ENCODE measurements at regions not wholly inside any gene's neighbourhood (a gene's known extent, or its start where the extent isn't known, plus 50 kb on each side); places are given as distances from the start of the nearest gene placed in this dataset.

DNA sequence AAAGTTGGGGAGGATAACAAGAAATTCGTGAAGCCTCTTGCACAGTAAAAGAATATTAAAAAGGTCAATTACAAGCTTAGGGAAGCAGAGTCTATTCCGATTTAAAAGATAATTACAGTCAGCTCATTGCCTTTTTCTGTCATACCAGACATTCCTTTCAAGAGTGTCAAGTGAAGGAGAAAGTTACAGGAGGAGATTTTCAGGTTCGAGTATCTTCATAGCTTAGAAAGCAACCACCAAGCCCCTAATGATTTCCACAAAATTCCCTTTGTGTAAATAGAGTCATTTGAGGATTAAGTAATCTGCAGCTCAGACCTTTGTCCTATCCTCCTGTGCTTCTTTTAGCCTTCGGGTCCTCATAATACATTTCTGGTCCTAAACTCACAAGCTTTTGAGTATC is 414.9 kb downstream of the CDH2 start:
- no peak for TF ChIP-seq EZH2 (IDR thresholded peaks at IDR 0.05; ENCODE audit: low read length, missing control alignments)
- TF ChIP-seq, protein P1, sequence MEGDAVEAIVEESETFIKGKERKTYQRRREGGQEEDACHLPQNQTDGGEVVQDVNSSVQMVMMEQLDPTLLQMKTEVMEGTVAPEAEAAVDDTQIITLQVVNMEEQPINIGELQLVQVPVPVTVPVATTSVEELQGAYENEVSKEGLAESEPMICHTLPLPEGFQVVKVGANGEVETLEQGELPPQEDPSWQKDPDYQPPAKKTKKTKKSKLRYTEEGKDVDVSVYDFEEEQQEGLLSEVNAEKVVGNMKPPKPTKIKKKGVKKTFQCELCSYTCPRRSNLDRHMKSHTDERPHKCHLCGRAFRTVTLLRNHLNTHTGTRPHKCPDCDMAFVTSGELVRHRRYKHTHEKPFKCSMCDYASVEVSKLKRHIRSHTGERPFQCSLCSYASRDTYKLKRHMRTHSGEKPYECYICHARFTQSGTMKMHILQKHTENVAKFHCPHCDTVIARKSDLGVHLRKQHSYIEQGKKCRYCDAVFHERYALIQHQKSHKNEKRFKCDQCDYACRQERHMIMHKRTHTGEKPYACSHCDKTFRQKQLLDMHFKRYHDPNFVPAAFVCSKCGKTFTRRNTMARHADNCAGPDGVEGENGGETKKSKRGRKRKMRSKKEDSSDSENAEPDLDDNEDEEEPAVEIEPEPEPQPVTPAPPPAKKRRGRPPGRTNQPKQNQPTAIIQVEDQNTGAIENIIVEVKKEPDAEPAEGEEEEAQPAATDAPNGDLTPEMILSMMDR (conservative IDR thresholded peaks at IDR 0.05 in 1 of 2, IDR thresholded peaks at IDR 0.05 in 1 of 2; ENCODE audit: low read depth in 1 of 2, low read length in 2 of 2), result no peak

All from fibroblast of lung (primary cell).